H9 (cell line): ENCODE measurements at regions not wholly inside any gene's neighbourhood (a gene's known extent, or its start where the extent isn't known, plus 50 kb on each side); places are given as distances from the start of the nearest gene placed in this dataset.
A peak's percentile ranks its signal among the peaks of the same experiment; 100 is the strongest.

ENCODE experiments used
- DNase-seq: peaks from one replicate; pipeline ENCODE4 v3.0.0-alpha.2; 2017
- H2AFZ ChIP-seq: one replicate; pipeline ENCODE4 v1.6.1; 2013; ENCODE audit warnings: mild to moderate bottlenecking, low read length, control low read depth, moderate library complexity
- H2AK5ac ChIP-seq: 2 replicates; pipeline ENCODE4 v1.6.1; 2013; ENCODE audit warnings: low read length, control low read depth, mixed read lengths; ENCODE audit not compliant: insufficient read length
- H2BK120ac ChIP-seq: one replicate; pipeline ENCODE4 v1.6.1; 2013; ENCODE audit warnings: low read depth, mild to moderate bottlenecking, low read length, control low read depth, inconsistent platforms; ENCODE audit not compliant: poor library complexity, severe bottlenecking
- H2BK12ac ChIP-seq: 2 replicates; pipeline ENCODE4 v1.6.1; 2013; ENCODE audit warnings: low read length, control low read depth, mixed read lengths, low read depth; ENCODE audit not compliant: insufficient read length
- H2BK15ac ChIP-seq: 2 replicates; pipeline ENCODE4 v1.6.1; 2013; ENCODE audit warnings: low read depth, low read length, control low read depth
- H2BK20ac ChIP-seq: one replicate; pipeline ENCODE4 v1.6.1; 2013; ENCODE audit warnings: low read depth, mild to moderate bottlenecking, low read length, control low read depth, inconsistent platforms; ENCODE audit not compliant: poor library complexity, severe bottlenecking
- H2BK5ac ChIP-seq: 2 replicates; pipeline ENCODE4 v1.6.1; 2013; ENCODE audit warnings: low read length, control low read depth, mixed read lengths; ENCODE audit not compliant: insufficient read length
- H3K14ac ChIP-seq: 2 replicates; pipeline ENCODE4 v1.6.1; 2013; ENCODE audit warnings: low read length, control low read depth; ENCODE audit not compliant: insufficient read depth
- H3K18ac ChIP-seq: 2 replicates; pipeline ENCODE4 v1.6.1; 2013; ENCODE audit warnings: low read depth, mild to moderate bottlenecking, mixed read lengths, low read length, control low read depth; ENCODE audit not compliant: insufficient read length
- H3K23ac ChIP-seq: 2 replicates; pipeline ENCODE4 v1.6.1; 2013; ENCODE audit warnings: low read length, control low read depth, mixed read lengths, low read depth; ENCODE audit not compliant: insufficient read length
- H3K23me2 ChIP-seq: 2 replicates; pipeline ENCODE4 v1.6.1; 2013; ENCODE audit warnings: low read depth, mild to moderate bottlenecking, mixed read lengths, low read length, control low read depth; ENCODE audit not compliant: insufficient read length, poor library complexity, severe bottlenecking
- H3K27ac ChIP-seq: 2 replicates; pipeline ENCODE4 v1.5.1; 2013; ENCODE audit warnings: low read length, control low read depth, mixed read lengths, low read depth; ENCODE audit not compliant: insufficient read length
- H3K27me3 ChIP-seq: 2 replicates; pipeline ENCODE4 v1.6.1; 2013; ENCODE audit warnings: low read length, control low read depth, inconsistent platforms; ENCODE audit not compliant: insufficient read depth
- H3K4ac ChIP-seq: 2 replicates; pipeline ENCODE4 v1.6.1; 2013; ENCODE audit warnings: low read depth, mild to moderate bottlenecking, control low read depth, inconsistent platforms, low read length, moderate library complexity
- H3K4me1 ChIP-seq: 2 replicates; pipeline ENCODE4 v1.6.1; 2013; ENCODE audit warnings: low read length, control low read depth, inconsistent platforms; ENCODE audit not compliant: insufficient read depth
- H3K4me2 ChIP-seq: 2 replicates; pipeline ENCODE4 v1.6.1; 2013; ENCODE audit warnings: low read length, control low read depth, mixed read lengths; ENCODE audit not compliant: insufficient read length, insufficient read depth
- H3K56ac ChIP-seq: 2 replicates; pipeline ENCODE4 v1.6.1; 2013; ENCODE audit warnings: low read depth, mild to moderate bottlenecking, mixed read lengths, low read length, control low read depth; ENCODE audit not compliant: insufficient read length
- H3K79me1 ChIP-seq: 2 replicates; pipeline ENCODE4 v1.6.1; 2013; ENCODE audit warnings: low read depth, mild to moderate bottlenecking, moderate library complexity, low read length, control low read depth, inconsistent platforms; ENCODE audit not compliant: insufficient read depth, poor library complexity, severe bottlenecking
- H3K79me2 ChIP-seq: 2 replicates; pipeline ENCODE4 v1.6.1; 2013; ENCODE audit warnings: low read length, control low read depth, inconsistent platforms; ENCODE audit not compliant: insufficient read depth
- H3K9ac ChIP-seq: 2 replicates; pipeline ENCODE4 v1.6.1; 2013; ENCODE audit warnings: low read length, control low read depth, mixed read lengths; ENCODE audit not compliant: insufficient read length; ENCODE audit errors: extremely low read depth
- H3K9me3 ChIP-seq: one replicate; pipeline ENCODE4 v1.6.1; 2013; ENCODE audit warnings: low read depth, low read length, inconsistent platforms; ENCODE audit not compliant: control insufficient read depth
- H3T11ph ChIP-seq: one replicate; pipeline ENCODE4 v1.6.1; 2013; ENCODE audit warnings: mild to moderate bottlenecking, low read length, control low read depth, inconsistent platforms
- H4K20me1 ChIP-seq: one replicate; pipeline ENCODE4 v1.6.1; 2013; ENCODE audit not compliant: control insufficient read depth, insufficient read length, insufficient read depth
- H4K5ac ChIP-seq: 2 replicates; pipeline ENCODE4 v1.6.1; 2013; ENCODE audit warnings: low read depth, mild to moderate bottlenecking, mixed read lengths, low read length, control low read depth; ENCODE audit not compliant: insufficient read length
- H4K8ac ChIP-seq: replicated peaks from 2 replicates; pipeline ENCODE4 v1.6.1; 2013; ENCODE audit warnings: low read length, control low read depth, mixed read lengths, low read depth; ENCODE audit not compliant: insufficient read length
- H4K91ac ChIP-seq: 2 replicates; pipeline ENCODE4 v1.6.1; 2013; ENCODE audit warnings: low read depth, mild to moderate bottlenecking, moderate library complexity, mixed read lengths, low read length, control low read depth; ENCODE audit not compliant: insufficient read length
- H3K27ac Mint-ChIP-seq, 3 experiments: 2 replicates in 2 of 3; 3 replicates in 1 of 3; pipeline ENCODE4 v1.8.0; 2020 to 2021; ENCODE audit warnings: mixed read lengths in 3 of 3, mild to moderate bottlenecking in 1 of 3, moderate library complexity in 1 of 3
- H3K27me3 Mint-ChIP-seq: 2 replicates; pipeline ENCODE4 v1.8.0; 2021; ENCODE audit warnings: low read depth, mild to moderate bottlenecking, moderate library complexity, mixed read lengths
- H3K36me3 Mint-ChIP-seq, 3 experiments: 2 replicates in 2 of 3; 3 replicates in 1 of 3; pipeline ENCODE4 v1.8.0; 2020 to 2021; ENCODE audit warnings: low read depth in 3 of 3, mixed read lengths in 3 of 3; ENCODE audit not compliant: insufficient read depth in 1 of 3
- H3K4me1 Mint-ChIP-seq, 2 experiments: 2 replicates each; pipeline ENCODE4 v1.8.0; 2020; ENCODE audit warnings: mixed read lengths in 2 of 2
- H3K4me3 Mint-ChIP-seq, 2 experiments: 2 replicates in 1 of 2; 3 replicates in 1 of 2; pipeline ENCODE4 v1.8.0; 2020 to 2021; ENCODE audit warnings: mild to moderate bottlenecking in 2 of 2, mixed read lengths in 2 of 2, moderate library complexity in 1 of 2
- H3K9me3 Mint-ChIP-seq, 2 experiments: 2 replicates in 1 of 2; 3 replicates in 1 of 2; pipeline ENCODE4 v1.8.0; 2020; ENCODE audit warnings: mild to moderate bottlenecking in 2 of 2, mixed read lengths in 2 of 2, moderate library complexity in 1 of 2
- WGBS: extraction: QIAGEN DNeasy Blood & Tissue Kit; methylation state at CpG from one replicate; pipeline ENCODE4 v1.1.7; 2013; ENCODE audit warnings: missing lambda C conversion rate, low lambda C conversion rate, mixed read lengths; ENCODE audit not compliant: insufficient read length; ENCODE audit errors: extremely low coverage; 5-methylcytosine and 5-hydroxymethylcytosine counted together
- TF ChIP-seq, protein P1 (sequence below): fragments of 200-600 bp; sonication (generic); conservative IDR thresholded peaks from 3 replicates; pipeline ENCODE4 v1.8.0; 2021; ENCODE audit warnings: antibody characterized with exemption, mild to moderate bottlenecking

DNA sequence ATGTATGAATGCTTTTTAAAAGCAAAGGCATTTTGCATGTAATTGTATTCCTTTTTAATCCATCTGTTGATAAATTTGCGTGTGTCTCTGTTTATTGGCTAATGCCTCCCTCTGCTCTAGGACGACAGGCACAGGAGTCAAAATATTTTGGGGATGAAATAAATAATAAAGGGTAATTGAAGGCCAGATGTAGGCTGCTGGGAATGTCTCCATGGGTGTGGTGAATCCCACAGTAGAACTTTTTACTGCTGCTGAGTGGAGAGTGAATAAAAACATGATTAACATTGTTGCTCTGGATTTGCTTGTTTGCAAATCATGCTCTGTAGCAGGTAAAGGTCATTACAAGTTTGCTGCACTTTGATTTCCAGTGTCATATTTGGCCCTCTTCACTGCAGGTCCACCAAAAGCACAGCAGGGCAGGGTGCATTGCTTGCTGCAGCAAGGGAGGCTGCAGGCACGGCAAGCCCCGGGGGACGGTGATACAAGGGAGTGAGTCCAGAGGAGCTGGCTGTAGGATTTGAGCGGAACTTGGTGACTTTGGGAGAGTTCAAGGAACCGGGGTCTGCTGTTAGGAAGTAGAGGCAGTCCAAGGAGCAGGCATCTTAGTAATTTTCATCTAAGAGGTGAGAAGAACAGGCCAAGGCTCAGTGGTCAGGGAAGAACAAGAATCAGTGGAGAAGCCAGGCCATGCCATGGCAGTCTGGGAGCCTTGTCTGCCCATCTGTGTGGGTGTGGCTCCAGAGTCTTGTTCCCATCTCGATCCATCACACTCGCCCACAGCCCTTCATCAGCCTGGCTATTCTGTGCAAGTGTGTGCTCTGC is 201.5 kb upstream of the RAB6C start:
- Histone ChIP-seq H4K5ac (no peak overlapping the region), H2AFZ (no peak overlapping the region), H2BK20ac (no peak overlapping the region), H2AK5ac (no peak overlapping the region), H2BK12ac (no peak overlapping the region), H3K4me1 (no peaks in the 10 kb centered on the region), H3K18ac (no peak overlapping the region), H3K9me3 (no peaks in the 10 kb centered on the region), H3K9ac (no peak overlapping the region), H3K4ac (no peak overlapping the region), H2BK120ac (no peak overlapping the region), H4K8ac (no peak overlapping the region), H4K91ac (no peak overlapping the region), H3K79me2 (no peaks in the 10 kb centered on the region), H3K23me2 (no peaks in the 10 kb centered on the region), H3K56ac (no peak overlapping the region), H3K14ac (no peak overlapping the region), H4K20me1 (no peaks in the 10 kb centered on the region), H2BK15ac (no peak overlapping the region), H3K79me1 (no peaks in the 10 kb centered on the region), H3K27me3 (no peaks in the 10 kb centered on the region), H3K27ac (no peak overlapping the region), H3T11ph (no peak overlapping the region), H3K4me2 (no peak overlapping the region), H3K23ac (no peak overlapping the region), H2BK5ac (no peak overlapping the region)
- Mint-ChIP-seq H3K4me1 (peaks cover 15 to 18% of the 10 kb centered on the region in 2 experiments), H3K4me3 (no peak overlapping the region; a peak in 1 of 5 replicates), H3K27me3 (no peaks in the 10 kb centered on the region; the same call in 1 of the 2 replicates), H3K9me3 (0 out of 5 replicates have a peak, but pooled peaks cover 0 to under 1% of the 10 kb centered on the region in 2 experiments), H3K27ac (no peak overlapping the region), H3K36me3 (no peaks in the 10 kb centered on the region)
- DNase-seq, result peak; percentile 17
- TF ChIP-seq, protein P1, sequence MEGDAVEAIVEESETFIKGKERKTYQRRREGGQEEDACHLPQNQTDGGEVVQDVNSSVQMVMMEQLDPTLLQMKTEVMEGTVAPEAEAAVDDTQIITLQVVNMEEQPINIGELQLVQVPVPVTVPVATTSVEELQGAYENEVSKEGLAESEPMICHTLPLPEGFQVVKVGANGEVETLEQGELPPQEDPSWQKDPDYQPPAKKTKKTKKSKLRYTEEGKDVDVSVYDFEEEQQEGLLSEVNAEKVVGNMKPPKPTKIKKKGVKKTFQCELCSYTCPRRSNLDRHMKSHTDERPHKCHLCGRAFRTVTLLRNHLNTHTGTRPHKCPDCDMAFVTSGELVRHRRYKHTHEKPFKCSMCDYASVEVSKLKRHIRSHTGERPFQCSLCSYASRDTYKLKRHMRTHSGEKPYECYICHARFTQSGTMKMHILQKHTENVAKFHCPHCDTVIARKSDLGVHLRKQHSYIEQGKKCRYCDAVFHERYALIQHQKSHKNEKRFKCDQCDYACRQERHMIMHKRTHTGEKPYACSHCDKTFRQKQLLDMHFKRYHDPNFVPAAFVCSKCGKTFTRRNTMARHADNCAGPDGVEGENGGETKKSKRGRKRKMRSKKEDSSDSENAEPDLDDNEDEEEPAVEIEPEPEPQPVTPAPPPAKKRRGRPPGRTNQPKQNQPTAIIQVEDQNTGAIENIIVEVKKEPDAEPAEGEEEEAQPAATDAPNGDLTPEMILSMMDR, result no peak
- WGBS, result no CpG with 5 or more reads among the region's 9 CpGs
